RPMI8226 (cell line): ENCODE measurements at regions not wholly inside any gene's neighbourhood (a gene's known extent, or its start where the extent isn't known, plus 50 kb on each side); places are given as distances from the start of the nearest gene placed in this dataset.

Source experiments
- DNase-seq: peaks from one replicate; pipeline ENCODE4 v3.0.0-alpha.2; 2015

DNA sequence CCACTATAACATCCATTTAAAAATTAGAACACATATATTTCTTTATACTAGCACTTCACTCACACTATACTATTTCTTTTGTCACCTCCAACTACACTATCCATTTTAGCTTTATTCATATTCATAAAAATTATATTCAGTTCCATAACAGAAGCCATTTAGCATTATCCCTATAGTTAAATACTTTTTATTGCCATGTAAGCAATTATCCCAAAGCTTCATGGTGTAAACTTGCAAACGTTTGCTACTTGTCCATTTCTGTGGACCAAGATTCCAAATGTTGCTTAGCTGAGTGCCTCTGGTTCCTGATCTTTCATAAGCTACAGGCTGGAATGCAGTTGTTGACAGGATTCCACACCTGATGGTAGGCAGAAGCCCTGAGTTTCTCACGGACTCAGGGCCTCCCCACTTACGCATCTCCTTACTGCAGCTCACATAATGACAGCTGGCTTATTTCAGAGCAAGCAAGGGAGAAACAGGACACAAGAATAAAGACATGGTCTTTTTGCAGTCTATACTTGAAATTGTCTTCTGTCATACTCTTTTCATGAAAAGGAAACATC is 1584.8 kb downstream of the SLITRK5 start:
- no peak for DNase-seq

DNA sequence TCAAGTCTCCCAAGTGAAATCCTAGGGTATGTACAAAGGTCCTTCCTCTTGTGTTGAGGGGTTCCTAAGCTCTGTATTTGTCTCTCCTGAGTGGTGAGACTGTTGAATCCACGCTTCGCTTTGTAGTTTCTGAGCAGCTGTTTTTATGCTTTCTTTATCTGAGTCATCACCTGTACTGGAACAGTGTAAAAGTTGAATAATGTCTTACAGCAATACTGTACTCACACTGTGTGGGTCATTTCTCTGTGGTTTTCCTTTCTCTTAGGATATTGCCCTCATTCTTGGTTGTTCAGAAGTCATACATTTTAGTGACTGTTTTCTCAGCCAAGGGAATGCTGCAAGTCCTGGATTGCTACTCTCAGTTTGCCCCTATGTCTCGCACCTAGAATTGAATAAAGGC is 1596.6 kb downstream of the SLITRK5 start:
- no peak for DNase-seq

DNA sequence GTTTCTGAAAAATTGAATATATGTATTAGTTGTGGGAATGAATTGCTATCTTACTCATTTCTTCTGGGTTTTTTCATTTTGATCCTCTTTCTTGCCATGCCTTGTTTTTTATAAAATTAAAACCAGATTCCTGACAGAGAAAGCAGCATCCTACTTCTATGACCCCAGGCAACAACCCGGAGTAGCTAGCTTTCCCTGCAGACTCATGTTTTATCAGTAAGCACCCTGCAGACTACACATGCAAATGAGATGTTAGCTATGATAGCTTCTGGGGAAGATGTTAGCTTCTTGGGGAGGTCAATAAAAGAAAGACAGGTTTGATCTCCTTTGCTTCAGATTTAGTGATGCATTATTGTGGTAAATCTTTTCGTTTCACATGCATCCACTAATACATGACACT is 1598.6 kb downstream of the SLITRK5 start:
- no peak for DNase-seq

DNA sequence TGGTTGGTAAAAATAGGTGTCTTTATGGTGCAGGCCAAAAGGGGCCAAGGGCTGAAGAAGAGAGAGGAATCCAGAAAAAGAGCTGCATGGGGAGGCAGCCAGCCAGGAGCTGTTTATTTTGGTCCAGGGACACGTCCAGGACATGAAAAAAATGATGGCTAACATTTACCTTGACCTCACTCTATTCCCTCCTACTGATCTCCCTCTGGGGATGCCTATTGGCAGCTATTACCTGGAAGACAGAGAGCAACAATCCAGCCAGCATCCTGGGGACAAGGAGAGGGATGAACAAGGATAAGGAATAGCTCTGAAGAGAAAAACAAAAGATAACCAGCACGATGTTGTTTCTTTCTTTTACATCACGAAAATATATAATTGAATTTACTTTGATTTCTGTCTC is 1599.6 kb downstream of the SLITRK5 start:
- DNase-seq: no peak

DNA sequence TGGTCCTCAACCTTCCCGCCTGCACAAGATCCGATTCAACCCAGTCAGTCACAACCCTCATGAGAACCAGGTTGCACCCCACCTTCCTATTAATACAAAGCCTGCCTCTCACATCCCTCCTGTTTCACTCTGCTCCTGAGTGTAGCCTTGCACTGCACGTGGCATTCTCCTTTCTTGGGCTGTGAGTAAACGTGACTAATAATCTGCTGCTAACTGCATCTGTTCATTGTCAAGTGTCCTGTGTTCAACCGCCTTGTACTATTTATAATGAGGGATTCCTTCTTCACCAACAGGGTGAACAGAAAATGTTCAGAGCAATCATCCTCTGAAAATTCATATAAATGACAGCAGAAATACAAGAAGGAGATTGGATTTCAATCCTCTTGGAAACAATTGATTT is 1608.2 kb downstream of the SLITRK5 start:
- no peak for DNase-seq

DNA sequence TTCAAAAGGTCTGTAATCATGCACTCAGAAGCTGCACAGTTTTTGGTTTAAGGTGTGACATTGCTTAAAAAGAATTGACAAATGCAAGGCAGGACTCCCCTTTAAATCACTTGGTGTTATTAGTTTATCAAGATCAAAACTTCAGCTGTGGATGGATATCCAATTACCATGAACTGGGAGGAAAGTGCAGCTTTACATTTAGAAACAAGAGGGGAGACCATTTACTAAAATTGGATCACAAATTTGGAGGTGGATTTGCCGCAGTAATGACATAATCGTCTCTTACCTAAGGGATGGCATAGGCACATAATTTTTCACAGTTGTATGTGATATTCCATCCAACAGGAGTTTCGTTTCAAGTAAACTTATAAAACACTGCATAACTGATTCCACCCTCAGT is 1610.2 kb downstream of the SLITRK5 start:
- DNase-seq: no peak

DNA sequence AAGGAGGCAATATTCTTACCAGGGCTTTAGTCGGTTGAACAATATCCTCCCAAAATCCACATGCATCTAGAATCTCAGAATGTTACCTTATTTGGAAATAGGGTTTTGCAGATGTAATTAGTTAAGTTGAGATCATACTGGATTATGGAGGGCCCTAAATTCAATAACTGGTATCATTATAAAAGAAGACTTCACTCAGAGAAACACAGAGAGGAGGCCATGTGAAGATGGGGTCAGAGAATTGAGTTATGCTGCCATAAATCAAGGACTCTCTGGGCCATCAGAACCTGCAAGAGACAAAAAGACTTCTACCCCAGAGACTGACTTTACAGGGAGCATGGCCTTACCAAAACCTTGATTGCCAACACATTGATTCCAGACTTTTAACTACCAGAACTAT is 1611.1 kb downstream of the SLITRK5 start:
- no peak for DNase-seq

DNA sequence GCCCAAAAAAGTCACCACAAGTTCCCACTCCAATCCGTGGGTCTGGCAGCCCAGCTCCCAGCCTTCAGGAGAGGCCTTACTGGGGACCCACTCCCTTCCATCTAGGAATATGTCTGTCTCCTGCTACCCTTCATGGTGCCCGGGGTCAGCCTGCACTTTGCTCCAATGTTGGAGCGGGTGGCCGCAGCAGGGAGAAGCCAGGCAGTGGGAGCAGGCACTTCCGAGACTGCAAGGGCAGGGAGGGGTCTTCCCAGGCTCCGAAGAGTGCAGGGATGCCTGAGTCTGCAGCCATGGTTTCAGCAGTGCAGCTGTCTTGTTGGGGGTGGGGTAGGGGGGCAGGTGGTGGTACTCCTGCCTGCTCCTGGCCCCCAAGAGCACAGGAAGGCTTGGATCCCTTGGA is 1616.2 kb downstream of the SLITRK5 start:
- DNase-seq: no peak

DNA sequence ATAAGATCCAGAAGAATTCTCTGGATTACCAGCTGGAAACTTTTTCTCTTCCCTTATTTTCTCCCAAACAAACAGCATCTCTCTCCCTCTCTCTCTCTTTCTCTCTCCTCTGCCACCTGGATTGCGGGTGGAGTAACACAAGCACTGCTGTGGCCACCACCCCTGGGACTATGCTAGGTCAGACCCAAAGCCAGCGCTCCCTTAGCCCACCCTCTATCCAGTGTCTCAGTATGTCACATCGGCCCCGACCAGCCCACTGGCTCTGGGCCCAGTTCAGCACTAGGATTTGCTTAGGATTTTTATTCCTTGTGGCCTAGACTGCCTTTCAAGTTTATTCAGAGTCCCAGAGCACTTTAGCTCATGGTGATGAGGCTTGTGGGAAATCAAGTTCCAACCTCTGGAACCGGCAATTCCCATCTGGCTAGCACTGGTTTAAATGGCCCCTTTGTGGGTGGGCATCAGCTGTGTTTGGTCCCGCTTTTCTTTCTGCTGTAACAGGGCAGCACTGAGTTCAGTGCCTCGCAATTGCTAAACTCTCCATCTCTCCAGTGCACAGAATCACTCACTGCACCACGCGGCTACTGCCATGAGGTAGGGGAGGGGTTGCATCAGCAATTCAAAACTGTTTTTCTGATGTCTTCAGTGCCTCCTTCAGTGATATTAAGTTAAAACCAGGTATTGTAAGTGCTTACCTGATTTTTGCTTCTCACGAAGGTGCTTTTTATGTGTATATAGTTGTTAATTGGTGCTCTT is 1623.1 kb downstream of the SLITRK5 start:
- DNase-seq: no peak

DNA sequence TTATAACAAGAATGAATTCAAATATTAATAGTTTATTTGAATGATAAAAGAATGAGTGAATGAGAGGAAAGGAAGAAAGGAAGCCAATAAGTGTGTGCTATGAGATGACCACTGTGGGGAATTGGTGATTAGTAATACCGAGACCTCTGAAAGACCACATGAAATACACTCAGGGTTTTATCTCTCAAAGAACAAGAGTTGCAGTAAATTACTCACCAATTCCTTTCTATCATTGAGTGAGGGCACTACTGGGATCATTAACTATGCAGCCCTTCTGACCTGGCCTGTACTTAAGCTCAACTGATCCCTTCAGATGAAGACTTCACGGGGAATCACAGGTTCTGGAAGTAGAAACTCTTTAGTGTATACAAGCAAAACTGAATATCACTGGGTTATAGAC is 1636.1 kb downstream of the SLITRK5 start:
- DNase-seq: no peak

DNA sequence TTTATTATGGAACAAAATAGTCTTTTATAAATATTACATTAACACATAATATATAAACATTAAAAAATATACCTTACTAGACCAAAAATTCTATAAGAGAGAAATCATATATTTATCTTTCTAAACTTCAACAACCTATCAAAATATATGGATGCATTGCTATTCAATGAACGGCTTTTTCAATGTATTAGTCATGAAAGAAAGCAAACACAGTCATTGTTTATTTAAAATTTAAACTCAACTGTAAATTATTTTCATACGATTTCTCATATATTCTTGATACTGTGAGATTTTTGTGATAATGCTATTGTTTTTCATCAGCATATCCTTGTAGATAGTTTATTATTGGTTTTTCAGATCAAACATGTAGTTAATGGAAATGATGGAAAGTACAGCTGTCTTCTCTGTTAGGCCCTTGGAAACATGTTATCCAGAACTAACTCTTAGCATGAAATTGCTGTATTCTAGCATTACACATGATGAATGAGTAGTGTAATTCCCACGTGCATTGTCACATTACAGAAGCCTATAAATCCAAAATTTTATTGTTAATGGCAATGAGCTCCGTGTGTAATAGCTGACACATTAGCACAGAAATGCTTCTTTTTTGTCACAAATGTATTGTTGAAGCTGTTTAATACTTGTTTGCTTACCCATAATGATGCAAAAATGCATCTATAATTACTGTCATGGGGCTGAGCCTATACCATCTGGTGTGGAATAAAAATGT is 1639.9 kb downstream of the SLITRK5 start:
- DNase-seq: no peak

DNA sequence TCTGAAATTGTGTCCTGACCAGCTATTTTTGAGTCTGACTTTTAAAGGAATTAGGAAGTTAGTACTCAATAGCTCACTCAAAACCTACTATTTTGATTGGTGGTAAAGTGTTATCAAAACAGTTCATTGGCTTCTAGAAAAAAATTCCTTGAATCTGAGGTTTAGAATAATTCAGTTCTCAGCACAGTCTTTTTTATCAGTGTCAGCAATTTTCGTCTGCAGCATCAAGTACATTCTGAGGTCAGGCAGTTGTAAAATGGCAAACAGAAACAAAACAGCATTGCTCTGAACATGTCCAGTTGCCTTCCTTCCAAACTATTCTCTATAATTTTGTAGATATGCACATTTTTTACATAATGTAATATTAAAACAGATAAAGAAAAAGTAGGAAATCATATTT is 1644.1 kb downstream of the SLITRK5 start:
- no peak for DNase-seq

DNA sequence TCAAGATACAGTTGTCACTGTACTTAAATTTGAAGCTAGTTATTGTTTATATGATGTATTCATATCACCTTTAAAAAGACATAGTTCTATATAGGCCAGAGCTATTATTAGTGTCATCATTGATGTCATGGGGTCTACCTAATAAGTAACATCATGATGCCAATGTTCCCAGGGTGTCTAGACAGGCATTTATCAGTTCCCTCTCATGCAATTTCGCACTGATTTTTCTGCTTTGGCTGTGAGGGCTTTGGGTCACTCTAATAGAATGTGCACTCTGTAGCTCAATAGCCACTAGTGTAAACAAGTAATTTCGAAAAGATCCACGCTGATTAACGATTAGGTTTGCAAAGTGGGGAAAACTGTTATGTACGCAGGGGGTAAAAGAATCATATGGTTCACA is 1651.3 kb downstream of the SLITRK5 start:
- DNase-seq: no peak

DNA sequence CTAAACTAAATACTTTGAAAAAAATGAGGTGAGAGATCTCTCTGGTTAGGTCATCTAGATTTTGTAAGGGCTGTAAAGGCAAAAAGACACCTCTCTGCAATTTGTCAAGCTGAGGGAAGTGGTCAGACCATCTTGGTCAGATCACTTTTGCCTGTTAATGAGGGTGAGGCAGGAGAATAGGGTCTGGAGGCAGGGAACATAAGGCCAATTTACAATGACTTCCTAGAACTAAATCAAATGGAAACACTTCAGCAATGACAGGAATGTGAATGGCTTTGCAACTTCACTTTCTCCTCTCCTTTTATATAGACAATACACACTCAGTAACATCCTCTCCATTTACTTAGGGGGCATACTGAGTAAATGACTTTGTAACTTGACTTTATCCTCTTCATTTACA is 1653.4 kb downstream of the SLITRK5 start:
- no peak for DNase-seq

DNA sequence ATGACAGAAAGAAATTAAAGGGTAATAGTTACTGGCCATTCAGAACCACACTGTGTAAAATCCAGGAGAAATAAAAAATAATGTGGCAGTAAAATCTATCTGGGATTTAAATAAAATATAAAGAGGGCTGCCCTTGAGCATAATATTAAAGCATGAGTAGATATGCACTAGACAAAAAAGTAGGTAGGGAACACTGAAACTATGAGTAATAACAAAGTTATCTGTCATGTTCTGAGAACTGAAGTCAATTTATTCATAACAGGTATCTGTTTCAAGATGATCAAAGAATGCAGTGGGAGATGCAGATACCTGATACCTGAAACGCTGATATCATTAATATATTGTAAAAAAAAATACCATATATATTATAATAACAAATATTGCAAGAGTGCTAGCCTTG is 1672.0 kb downstream of the SLITRK5 start:
- DNase-seq: no peak

DNA sequence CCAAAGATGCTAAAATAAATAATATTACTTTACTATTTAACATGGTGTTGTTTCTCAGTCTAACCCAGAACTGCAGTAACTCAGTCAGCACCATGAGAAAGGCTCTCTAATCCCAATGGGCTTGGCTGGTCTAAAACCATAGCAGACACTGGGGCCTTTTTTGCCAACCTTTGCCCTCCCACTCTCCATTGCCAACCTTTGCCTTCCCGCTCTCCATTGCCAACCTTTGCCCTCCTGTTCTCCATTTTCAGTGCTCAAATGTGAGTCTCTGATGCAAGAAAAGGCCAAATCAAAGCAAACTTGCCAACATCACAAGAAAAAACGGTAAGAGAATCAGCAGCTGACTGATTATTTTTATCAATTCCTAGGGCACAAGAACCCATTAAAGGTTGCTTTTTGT is 1681.2 kb downstream of the SLITRK5 start:
- DNase-seq: no peak

DNA sequence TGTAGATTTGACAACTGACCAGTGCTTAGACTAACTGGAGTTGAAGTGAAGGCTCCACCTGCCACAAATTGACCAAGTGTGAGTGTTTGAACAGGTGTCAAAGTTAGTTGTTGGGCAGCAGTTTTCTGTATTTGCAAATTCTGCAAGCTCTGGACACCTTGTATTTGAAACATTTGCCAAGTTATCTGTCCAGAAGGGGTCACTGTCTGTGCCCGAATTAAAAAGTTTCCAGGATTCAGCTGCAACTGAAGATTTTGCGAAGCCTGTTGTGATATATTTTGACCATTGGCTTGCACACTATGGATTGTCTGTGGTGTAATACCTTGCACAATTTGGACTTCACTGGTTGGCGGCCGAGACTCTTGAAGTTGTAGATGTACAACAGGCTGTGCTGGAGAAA is 1690.7 kb downstream of the SLITRK5 start:
- DNase-seq: no peak

DNA sequence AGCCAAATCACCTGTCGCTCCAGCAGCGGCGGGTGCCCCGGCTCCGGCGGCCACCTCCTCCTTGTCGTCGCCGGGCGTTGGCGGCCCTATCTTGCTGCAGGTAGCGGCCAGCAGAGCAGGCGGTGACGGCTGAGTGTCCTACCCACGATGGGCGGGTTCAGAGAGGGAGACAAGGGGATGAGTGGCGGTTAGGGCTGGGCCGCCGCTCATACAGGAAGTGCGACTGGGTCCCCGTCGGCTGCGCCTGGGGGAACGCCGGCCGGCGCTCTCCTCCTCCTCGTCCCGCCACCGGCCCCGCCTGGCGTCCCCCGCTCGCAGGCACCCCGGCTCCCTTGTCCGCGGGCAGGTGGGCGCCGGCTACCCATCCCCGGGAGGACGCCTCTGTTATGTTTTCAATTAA is 1692.0 kb downstream of the SLITRK5 start:
- DNase-seq: no peak

DNA sequence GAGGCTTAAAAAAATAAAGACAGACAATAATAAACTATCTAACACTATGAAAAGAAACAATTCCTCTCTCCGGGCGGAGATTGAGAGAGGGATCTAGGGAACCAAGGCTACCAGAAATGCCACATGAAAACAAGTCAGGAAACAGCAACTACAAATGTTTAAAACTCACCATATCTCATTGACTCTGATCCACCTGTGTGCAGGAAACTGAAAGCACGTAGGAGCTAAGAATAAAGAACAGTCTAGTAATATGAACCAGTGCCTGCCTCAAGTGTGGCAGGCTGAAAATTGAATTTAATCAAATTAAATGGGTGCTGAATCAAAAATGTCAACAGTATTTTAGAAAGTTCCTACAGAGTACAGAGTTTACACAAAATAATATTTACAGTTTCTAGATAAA is 1701.0 kb downstream of the SLITRK5 start:
- DNase-seq: no peak

DNA sequence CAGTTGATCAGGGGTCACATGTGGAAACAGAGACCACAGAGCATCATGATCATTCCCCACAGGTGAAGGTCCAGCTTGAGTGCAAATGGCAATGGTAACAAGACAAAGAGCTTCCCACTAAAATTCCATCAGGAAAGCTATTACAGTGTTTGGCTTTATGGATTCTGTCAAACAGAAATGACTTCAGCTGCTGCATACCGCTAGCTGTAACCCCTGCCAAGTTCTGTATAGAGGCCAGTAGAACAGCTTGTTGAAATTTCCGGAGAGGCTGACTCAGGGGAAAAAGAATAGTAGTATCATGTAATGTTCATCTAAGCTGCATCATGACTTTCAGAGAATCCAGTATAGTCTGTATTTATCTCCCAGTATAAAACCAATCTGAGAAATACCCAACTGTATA is 1704.7 kb downstream of the SLITRK5 start:
- DNase-seq: no peak

DNA sequence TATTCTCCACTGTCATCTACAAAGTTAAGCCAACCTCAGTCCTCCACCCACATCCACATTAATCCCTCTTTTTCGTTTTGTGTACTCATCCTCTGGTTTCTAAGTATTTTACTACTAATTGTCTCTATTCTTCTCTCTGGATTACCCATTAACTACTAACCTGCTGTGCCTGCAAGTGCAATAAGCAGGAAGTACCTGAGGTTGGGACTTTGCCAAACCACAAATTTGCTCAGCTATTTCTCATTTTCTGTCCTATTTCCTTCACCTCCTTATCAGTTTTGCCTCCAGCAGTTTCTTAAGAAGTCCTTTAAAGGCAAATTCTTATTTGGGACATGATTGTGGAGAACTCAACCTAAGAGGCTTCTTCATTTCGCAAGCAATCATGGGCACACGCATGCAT is 1708.9 kb downstream of the SLITRK5 start:
- DNase-seq: peak; percentile 41

DNA sequence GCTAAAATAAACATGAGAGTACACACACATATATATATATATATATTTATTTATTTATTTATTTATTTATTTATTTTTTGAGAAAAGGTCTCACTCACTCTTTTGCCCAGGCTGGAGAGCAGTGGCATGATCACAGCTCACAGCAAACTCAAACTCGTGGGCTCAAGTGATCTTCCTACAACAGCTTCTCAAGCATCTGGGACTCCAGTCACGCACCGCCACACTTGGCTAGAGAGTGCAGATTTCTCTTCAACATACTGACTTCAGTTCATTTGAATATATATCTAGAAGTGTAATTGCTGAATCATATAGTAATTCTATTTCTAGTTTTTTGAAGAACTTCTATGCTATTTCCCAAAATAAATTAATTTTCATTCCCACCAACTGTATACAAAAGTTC is 1711.8 kb downstream of the SLITRK5 start:
- no peak for DNase-seq

DNA sequence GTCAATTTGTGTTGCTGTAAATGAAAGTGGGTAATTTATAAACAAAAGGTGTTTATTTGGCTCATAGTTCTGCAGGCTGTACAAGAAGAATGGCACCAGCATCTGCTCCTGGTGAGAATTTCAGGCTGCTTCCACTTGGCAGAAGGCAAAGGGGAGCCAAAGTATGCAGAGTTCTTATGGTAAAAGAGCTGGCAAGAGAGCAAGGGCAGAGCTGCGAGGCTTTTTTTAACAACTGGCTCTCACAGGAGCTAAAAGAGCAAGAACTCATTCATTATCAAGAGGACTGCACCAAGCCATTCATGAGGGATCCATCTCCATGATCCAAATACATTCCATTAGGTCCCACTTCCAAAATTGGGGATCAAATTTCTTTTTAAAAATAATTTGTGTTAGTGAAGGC is 1712.7 kb downstream of the SLITRK5 start:
- DNase-seq: no peak

DNA sequence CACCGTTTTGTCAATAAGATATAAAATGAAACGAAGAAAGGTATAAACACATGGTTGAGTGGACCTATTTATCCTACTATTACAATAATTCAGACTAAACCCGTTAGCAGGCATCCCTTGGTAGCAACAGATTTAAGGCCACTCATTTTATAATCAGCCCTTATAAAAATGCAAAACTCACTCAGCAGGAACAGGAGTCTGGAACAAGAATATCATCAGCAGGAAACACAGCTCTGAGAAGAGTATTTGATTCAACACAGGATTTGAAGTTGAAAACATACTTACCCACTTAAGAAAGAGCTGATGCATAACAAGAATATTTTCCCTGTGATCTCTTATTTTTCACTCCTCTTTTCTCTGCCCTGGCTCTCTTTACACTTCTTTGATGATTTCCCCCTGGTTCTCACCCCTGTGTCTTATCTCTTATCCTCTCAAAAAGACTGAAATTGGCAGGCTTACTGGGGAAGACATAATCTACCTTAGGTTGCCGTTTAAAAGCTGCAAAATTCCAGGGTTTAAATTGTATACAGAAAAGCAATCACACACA is 1722.7 kb downstream of the SLITRK5 start:
- no peak for DNase-seq
